HTR-8/SVneo (cell line): ENCODE measurements at regions not wholly inside any gene's neighbourhood (a gene's known extent, or its start where the extent isn't known, plus 50 kb on each side); places are given as distances from the start of the nearest gene placed in this dataset.
"Not testable (repeated sequence)": the region's sequence is repeated elsewhere in the genome, so short reads cannot be mapped to it uniquely, and the experiment has no call there.

Experiments
- DNase-seq: peaks from one replicate; pipeline ENCODE4 v3.0.0; 2011; ENCODE audit warnings: low spot score, mixed read lengths; ENCODE audit not compliant: insufficient read length
- FAIRE-seq: peaks from 2 replicates; lab custom pipeline; 2011; peaks lifted over from hg19 to GRCh38; lab: Jason Lieb, UNC

- FAIRE-seq (no peak), DNase-seq (no peak)
Measured at GRCh38 chr6:17182961-17183360, 81.1 kb downstream of the STMND1 start.

DNA sequence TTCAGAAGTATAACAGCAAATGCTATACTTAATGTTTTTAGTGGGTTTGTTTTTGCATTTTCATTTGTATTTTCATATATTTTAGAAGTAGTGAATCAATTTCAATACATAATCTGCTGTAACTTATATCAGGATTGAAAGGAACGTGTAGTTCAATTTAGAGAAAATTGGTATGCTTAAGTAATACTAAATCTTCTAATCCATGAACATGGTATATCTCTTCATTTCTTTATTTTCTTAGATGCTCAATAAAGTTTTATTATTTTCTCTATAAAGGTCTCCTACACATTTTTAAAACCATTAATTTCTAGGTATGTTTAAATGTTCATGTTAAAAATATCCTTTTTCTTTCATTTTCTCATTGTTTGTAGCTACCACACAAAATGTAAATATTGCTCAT is 85.1 kb downstream of the STMND1 start:
- DNase-seq, result no peak
- FAIRE-seq, result no peak

DNA sequence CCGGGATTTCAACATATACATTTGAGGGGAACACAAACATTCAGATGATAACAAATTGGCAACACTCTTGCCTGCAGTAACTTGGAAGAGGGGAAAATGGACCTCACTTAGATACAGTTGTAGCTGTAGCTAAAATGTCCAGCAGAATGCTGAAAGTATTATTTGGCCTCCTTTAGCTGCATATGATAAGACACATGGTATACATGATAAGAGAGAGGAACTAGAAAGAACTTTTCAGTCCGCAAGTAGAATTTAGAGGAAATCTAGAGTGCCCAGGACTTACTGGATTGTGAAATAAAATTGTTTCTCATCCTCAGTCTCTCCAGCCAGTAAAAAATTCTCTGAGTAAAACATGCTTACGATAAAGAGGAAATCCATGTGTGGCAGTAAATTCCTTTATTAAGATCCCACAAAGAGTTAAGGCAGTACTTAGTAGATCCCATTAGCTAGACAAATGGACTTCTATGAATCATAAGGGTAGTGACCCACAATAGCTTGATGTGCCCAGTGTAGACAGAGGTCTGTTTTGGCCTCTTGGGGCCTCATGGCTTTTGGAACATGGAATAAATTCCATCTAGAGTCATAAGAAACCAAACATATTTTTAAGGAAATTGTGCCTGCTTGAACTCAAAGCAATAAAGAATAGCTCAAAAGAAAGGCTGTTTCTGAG is 87.9 kb upstream of the RBM24 start:
- FAIRE-seq, result no peak
- DNase-seq, result no peak

DNA sequence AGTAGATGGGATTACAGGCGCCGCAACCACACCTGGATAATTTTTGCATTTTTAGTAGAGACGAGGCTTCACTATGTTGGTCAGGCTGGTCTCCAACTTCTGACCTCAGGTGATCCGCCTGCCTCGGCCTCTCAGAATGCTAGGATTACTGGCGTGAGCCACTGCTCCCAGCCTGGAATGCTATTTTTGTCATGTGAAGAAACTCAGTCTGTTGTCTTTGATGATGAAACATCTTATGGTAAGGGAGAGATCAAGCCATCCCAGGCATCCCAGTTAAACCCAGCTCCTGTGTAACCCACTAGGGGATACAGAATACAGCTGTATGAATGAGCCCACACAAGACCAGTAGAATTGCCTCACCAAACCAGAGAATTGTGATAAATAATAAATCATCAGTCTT is 83.6 kb upstream of the RBM24 start:
- DNase-seq (no peak), FAIRE-seq (no peak)

GRCh38 chr6:17200395-17200794 is 80.8 kb upstream of the RBM24 start:
- FAIRE-seq (no peak), DNase-seq (no peak)

DNA sequence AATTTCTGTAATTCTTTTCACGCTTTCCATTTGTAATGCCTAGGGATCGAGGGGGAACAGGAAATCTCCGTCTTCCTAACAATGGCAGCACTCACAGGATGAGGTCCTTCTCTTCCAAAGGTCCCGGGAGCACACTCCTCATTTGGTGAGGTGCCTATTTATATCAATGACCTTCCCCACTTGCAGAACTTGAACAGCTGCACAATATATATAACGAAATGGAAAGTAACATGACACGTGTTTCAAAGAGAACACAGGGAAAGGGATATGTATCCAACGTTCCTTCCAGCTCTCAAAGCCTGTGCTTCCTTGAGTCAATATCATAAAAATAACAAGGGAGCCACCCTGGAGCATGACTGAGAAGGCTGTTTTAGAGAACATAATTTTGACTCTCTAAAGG is 78.6 kb upstream of the RBM24 start:
- DNase-seq, result no peak
- FAIRE-seq, result no peak

GRCh38 chr6:17204533-17204932 is 76.6 kb upstream of the RBM24 start:
- DNase-seq (no peak), FAIRE-seq (no peak)

GRCh38 chr6:17206566-17207072 is 74.5 kb upstream of the RBM24 start:
- DNase-seq, result no peak
- no peak for FAIRE-seq

GRCh38 chr6:17207281-17207680 is 73.9 kb upstream of the RBM24 start:
- peak; percentile 16 for FAIRE-seq
- DNase-seq, result no peak

DNA sequence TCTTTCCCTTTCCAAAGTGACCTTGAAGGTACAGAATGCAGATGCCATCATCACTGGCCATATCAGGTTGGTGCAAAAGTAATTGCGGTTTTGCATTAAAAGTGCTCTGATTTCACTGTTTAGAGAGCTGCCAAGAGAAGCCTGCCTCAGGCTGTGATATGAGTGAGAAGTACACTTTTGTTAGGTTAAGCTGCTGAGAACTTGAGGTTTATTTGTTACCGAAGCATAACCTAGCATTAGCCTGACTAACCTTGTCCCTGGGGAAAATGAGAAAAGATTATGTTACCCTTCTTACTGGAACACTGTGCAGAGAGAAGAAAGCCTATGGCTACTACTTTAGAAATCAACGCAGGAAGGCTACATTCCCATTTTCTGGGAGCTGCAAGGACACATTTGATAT is 70.5 kb upstream of the RBM24 start:
- DNase-seq (no peak), FAIRE-seq (no peak)

- FAIRE-seq (no peak), DNase-seq (no peak)
Measured at GRCh38 chr6:17211101-17211500, 70.1 kb upstream of the RBM24 start.

GRCh38 chr6:17212546-17213371 is 68.4 kb upstream of the RBM24 start:
- FAIRE-seq (no peak), DNase-seq (no peak)

DNA sequence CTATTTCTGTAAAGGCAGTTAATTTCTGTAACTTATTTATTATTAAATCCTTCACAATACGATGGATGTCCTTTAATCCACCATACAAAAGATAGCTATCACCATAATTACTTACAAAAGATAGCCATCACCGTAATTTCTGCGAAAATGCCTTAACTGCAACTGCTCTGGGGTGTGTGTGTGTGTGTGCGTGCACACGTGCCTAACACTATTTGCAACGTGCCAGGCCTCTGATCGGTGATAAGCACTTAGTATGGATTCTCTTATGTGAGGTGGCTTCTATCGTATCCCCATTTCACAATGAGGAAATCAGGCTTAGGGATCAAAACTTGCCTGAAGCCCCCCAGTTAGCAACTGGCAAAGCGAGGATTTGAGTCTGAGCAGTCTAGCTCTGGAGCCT is 67.1 kb upstream of the RBM24 start:
- no peak for FAIRE-seq

DNA sequence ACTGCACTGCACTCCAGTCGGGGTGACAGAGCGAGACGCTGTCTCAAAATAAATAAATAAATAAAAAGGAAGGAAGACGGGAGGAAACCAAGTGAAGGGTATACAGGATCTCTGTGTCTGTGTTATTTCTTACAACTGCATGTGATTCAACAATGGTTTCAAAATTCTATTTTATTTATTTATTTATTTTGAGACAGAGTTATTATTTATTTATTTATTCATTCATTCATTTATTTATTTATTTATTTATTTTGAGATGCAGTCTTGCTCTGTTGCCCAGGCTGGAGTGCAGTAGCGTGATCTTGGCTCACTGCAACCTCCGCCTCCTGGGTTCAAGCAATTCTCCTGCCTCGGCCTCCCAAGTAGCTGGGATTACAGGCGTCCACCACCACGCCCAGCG is 64.2 kb upstream of the RBM24 start:
- DNase-seq, FAIRE-seq: not testable (repeated sequence)

More for the DNA sequence above, 67.1 kb upstream of the RBM24 start:
- DNase-seq, result no peak

DNA sequence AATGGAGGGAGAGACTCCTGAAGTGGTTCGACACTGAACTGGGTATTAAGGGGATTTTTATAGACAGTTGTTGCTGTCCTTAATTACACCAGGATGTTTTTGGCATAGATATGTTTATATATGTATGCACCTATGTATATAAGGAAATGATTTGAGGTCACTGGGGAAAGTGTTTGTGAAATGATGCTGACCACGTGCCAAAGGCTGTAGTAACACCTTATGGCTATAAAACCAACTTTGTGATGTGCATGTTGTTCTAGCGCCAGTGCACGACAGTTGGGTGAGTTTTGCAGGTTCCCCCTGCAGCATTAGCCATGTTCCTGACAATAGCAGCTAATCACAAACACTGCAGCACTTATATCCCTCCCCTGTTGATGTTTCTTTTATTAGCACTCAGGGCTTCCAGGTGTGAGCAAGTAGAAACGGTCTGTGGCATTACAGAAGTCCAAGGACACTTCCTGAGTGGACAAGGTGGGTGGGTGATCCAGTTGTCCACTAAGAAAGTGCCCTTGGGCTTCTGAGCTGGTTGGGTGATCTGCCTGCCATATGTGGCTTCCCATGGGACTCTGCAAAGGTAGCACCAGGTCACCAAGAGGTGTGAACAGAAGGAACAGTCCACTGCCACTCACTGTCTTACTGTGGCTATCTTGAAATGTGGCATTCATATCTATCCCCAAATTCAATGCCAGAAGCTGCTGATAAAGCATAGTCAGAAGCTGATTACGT is 63.0 kb upstream of the RBM24 start:
- FAIRE-seq, result no peak

GRCh38 chr6:17218749-17219093 is 62.4 kb upstream of the RBM24 start:
- no peak for FAIRE-seq
- no peak for DNase-seq

More for the DNA sequence above, 63.0 kb upstream of the RBM24 start:
- DNase-seq, result no peak

- no peak for DNase-seq
- FAIRE-seq, result no peak
Measured at GRCh38 chr6:17219098-17219497, 62.1 kb upstream of the RBM24 start.

DNA sequence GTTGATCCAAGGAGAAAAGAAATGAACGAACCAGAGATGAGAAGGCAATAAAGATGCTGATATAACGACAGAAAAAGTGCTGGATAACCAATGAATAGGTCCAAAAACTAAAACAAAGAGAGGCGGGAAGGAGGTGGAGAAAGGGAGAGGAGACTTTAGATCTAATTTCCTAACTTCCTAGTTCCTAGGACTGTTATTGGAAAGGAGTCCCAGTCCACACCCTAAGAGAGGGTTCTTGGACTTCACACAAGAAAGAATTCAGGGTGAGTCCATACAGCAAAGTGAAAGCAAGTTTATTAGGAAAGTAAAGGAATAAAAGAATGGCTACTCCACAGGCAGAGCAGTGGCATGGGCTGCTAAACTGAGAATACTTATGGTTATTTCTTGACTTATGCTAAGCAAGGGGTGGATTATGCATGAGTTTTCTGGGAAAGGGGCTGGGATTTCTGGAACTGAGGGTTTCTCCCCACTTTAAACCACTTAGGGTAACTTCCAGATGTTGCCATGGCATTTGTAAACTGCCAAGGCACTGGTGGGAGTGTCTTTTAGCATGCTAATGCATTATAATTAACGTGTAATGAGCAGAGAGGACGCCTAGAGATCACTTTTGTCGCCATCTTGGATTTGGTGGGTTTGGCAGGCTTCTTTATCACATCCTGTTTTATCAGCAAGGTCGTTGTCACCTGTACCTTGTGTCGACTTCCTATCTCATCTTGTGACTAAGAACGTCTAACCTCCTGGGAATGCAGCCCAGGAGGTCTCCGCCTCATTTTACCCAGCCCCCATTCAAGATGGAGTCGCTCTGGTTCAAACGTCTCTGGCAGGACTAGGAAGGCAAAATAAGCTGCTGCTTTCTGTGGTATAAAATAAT is 60.9 kb upstream of the RBM24 start:
- FAIRE-seq (no peak), DNase-seq (no peak)

- DNase-seq (no peak), FAIRE-seq (peak; percentile 52)
Measured at GRCh38 chr6:17224056-17224455, 57.1 kb upstream of the RBM24 start.

GRCh38 chr6:17224501-17224900 is 56.7 kb upstream of the RBM24 start:
- FAIRE-seq, DNase-seq: not testable (repeated sequence)
